Stimulated activated CD4-positive, alpha-beta T cell treated with anti-CD3 and anti-CD28 coated beads, Interleukin-1b, Interleukin-23, amount 100 ng/mL, for 4 hours (primary cell): ENCODE measurements at regions not wholly inside any gene's neighbourhood (a gene's known extent, or its start where the extent isn't known, plus 50 kb on each side); places are given as distances from the start of the nearest gene placed in this dataset.
"Not testable (repeated sequence)": the region's sequence is repeated elsewhere in the genome, so short reads cannot be mapped to it uniquely, and the experiment has no call there.

Experiments
- DNase-seq, 2 donors: peaks; one replicate each; pipeline ENCODE4 v3.0.0-alpha.2; 2020; ENCODE audit warnings: low read depth in 2 of 2

DNA sequence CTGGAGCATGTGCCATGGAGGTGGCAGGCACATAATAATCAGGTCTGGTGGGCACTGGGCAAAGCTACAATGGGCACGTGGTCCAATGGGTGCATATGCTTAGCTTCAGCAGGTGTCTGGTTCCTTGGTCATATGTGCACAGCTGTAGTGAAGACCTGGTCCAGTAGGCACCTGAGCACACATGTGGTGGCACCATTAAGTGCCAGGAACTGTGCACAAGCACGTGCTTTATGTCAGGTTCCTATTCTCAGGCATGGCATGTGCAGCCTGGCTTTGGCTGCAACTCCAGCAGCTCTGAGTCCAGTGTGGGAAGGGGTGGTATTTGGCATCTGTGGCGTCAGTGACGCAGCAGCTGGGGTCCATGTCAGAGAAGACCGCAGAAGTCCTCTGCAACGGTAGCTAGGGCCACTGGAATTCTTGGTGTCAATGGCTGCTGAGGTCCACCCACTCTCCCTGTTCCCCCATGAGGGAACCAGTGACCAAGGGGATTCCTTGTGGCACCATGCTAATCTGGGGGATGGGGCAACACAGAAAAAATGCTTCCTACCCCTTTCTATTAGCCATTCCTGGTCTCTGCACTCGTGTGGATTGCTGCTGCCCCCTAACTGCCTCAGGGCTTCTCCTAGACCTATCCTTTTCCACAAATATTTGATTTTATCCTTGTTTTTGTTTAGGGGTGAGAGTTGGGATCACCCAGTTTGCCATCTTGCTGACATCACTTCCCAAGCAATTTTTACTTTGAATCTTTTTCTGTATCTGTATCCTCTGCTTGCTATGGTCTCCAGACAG lies 262.9 kb upstream of the MAP2 start:
- no peak for DNase-seq

DNA sequence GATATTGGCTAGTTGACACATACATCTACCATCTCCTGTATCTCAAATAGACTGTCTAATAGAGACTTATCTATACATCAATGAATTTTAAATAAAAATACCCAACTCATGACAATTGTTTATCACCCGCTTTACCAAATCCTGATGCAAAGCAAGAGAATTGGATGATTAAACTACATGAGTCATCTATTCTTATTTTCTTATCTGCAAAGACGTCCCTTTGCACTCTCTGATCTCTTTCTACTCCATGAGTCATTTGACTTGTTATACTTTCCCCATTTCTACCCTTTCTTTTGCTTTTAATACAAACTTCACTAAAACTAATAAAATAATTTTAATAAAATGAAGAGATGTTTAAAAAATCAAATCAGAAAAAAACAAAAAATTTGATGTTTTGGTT lies 261.7 kb upstream of the MAP2 start:
- DNase-seq: no peak

DNA sequence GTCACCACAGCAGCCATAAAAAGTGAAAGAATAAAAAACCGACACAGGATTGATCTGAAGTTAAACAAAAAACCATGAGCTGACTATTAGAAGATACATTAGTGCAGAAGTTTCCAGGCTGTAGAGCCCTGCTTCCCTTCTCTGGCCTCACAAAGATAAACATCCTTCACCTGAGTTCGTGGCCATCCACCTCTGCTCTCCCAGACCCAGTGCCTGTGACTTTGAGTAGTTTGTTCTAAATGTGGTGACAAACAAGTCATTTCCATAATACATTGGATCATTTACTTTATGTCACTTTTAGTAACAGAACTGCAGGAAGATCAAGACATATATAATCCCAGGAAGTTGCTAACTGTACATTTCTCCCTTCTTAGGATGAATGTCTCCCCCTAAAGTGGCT lies 241.9 kb upstream of the MAP2 start:
- DNase-seq: no peak

DNA sequence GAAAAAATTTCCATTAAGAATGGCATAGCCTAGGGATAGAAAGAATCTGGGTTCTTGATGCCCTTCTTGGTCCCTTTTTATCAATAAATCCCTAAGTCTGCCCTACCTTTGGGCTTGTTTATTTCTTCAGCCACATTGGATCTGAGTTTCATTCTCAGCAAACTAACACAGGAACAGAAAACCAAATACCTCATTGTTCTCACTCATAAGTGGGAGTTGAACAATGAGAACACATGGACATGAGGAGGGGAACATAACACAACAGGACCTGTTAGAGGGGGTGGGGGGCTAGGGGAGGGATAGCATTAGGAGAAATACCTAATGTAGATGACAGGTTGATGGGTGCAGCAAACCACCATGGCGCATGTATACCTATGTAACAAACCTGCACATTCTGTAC lies 237.0 kb upstream of the MAP2 start:
- DNase-seq: not testable (repeated sequence)

DNA sequence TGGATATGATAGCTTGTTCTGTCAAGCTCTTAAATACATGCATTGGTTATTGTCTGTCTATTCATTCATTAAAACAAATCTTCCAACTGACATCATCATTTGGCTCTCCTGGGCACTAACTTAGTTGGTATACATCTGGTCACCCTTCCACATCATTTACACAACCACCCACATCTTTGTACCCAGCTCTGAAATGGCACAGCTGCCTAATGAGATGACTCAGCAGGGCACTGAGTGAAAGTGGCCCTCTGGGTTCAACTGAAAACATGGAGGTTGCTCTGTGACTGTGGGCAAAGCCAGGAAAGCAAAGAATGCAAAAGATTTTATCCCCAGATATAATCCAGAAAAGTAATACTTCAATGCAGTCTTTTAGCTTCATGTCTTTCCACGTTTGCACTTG lies 234.0 kb upstream of the MAP2 start:
- no peak for DNase-seq

DNA sequence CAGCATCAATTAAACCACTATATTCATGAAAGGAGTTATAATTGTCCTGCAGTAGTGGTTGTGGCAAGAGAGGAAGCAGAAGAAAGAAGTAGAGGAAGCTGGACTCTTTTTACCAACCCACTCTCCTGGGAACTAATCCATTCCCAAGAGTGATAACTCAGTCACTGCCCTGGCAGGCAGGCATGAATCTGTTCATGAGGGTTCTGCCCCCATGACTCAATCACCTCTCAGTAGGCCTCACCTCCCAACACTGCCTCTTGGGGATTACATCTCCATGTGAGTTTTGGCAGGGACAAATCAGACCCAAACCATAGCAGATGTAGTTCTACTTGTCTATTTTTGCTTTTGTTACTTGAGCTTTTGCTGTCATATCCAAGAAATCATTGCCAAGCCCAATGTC lies 232.7 kb upstream of the MAP2 start:
- DNase-seq: no peak

DNA sequence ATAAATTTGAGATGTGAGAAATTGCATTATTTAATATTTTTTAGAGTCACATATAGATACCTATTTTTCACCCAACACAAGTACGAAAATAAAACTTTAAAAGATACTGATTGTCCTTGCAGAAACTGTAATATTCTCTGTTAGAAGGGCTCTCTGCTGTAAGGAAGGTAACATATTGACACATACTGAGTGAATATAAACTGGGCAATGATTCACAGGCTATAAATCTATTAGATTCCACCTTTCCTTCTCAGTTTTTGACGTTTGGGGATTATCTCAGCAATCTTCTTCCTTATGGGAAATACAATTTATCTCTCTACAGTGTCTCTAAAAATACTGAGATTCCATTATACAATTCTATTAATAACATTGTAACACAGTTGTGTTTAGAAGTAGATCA lies 229.1 kb upstream of the MAP2 start:
- DNase-seq: no peak

DNA sequence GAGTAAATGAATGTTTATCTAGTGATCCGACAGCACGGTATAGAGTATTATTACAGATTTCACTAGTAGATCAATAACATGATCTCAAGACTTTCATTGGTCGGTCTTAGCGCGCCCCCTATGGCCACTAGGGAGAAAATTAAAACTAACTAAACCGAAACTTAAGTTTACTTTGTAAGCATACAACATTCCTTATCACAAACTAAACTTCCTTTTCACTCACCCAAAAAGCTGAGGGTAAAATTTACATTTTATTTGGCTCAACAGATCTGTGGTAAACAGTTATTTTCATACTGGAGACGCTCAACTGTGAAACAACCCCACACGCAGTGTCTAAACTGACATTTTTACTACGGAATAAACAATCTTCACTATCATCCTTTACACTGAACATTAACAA lies 215.6 kb upstream of the MAP2 start:
- DNase-seq: no peak

DNA sequence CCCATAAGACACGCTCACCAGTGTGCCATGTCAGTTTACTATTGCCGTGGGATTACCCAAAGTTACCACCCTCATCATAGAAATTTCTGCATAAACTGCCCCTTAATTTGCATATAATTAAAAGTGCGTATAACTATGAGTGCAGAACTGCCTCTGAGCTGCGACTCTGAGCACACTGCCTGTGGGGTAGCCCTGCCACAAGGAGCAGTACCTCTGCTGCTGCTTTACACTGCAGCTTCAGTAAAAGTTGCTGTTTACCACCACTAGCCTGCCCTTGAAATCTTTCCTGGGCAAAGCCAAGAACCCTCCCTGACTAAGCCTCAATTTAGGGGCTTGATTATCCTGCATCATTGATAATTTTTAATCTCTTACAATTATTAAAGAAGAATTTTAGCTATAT lies 213.9 kb upstream of the MAP2 start:
- DNase-seq: no peak

DNA sequence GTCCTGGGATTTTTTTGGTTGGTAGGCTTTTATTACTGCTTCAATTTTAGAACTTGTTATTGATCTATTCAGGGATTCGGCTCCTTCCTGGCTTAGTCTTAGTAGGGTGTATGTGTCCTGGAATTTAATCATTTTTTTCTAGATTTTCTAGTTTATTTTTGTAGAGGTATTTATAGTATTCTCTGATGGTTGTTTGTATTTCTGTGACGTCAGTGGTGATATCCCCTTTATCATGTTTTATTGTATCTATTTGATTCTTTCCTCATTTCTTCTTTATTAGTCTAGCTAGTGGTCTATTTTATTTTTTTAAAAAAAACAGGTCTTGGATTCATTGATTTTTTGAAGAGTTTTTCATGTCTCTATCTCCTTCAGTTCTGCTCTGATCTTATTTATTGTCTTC lies 193.3 kb upstream of the MAP2 start:
- no peak for DNase-seq

DNA sequence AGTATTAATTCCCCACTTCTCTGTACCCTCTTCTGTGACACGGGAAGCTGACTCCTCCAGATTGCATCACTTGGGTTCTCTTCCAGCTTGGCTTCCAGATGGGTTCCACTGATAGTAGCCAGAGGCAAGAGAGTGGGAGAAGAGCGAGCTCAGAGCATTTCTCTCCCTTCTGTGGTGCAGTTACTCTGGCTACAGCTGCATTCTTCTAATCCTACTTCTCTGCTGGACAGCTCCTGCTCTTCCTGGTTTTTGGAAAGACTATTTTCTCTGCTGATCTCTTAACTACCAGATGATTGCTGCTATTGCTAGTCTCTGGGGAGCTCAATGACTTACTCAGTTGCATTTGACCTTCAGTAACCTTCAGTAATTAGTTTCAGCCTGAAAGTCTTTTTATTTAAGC lies 187.5 kb upstream of the MAP2 start:
- DNase-seq: no peak

DNA sequence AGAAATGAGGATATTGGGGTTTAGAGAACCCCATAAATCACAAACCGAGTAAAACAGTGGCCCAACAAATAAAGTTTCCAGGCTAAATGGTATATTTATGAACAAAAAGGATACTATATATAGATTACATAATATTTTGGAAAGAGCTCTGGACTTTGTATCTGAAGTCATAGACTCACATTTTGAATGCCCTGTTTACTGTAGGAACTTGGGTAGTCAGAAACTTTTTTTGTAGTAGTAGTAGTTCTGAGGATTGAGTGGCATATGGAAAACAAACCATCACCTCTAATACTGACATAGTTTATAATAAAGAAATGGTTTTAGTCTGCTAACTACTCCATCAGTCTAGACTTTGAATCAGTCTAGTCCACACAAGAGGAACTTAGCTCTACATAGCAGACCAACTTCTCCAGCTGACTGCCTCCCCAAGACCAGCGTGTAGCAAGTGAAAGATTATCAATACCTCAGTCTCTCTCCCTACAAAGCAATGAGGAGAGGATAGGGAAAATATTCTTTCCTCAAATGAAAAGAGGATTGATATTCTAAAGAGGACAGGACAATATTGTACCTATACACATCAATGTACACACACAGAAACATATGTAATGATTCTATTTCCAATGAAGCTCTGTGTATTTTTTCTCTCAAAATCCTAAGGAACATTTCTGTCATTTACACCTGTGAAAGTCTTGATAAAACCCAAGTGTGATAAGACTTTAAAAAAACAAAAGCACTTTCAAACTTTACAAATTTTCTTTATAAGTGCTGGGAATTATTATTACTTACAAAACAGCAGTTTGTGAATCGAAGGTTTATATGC lies 184.9 kb upstream of the MAP2 start:
- no peak for DNase-seq

DNA sequence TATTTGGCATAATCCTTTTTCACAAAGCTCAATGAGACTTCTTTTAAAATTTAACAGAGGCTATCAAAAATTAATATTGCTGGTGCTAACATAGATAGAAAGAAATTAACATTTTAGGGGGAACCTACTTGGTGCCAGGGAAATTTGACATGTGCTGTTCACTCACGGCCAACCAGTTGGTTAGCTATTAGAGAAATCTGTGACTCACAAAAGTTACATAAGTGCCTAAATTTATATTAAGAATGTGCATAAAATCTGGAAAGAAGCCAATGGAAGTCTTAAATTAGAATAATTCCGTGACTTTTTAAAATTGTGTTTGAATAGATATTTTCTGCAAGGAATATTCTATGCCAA lies 184.3 kb upstream of the MAP2 start:
- DNase-seq: no peak

DNA sequence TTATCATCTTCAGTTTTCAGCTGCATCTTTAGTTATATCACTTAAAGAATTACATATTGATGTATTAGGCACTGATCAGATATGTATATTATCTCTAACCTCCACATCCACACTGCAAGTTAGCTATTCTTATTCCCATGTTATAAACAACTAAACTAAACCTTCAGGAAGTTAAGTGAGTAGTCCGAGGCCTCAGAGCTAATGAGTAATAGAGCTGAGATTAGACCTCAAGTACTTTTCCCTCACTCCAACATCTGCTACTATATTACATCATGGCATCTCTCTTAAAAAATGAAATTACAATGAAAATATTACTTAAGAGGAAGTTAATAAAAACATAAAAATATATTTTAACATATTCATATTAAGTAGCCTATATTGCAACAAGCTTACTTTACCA lies 183.6 kb upstream of the MAP2 start:
- DNase-seq: no peak

DNA sequence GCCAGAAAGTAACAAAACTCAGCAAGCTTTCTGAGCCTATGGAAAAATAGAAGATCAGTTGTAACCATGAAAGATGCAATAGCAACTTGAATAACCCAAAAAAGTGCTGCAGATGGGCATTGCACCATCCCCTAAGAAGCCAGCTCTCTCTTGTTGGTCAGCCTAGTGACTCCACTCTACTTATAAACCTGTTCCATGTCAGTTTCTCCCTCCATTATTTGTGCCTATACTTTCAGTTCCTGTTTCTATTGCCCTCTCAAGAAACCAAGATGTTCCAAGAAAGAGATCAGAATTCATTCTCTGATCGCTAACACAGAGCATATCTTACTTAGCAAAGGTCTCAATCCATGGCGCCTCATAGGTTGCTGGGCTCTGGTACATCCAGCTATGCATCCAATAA lies 170.3 kb upstream of the MAP2 start:
- DNase-seq: no peak

DNA sequence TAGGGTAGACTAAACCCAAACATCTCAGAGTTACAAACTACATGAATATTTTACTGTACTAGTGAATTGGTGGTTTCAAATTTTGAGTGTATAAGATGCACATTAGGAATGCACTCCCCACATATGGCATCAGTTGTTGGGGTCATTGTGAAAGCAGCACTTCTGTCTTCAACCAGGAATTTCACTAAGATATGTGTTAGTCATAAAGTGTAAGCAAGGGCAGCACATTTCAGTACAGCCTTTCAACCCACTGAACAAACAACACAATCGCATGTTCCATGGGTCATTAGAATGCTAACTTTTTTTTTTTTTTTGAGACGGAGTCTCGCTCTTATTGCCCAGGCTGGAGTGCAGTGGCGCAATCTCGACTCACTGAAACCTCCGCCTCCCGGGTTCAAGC lies 164.1 kb upstream of the MAP2 start:
- no peak for DNase-seq

DNA sequence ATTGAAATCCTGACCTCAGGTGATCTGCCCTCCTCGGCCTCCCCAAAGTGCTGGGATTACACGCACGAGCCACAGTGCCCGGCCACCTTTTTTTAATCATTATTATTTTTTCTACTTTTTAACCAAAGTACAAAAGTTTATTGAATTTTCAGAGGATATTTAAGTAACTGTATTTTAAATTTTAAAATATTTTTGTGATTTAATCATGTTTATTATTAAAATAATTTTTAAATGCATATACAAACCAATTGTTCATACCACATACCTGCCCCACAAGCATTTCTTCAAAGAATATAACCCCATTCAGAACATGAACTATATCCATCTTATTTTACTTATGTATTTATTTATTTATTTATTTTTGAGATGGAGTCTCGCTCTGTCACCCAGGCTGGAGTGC lies 163.6 kb upstream of the MAP2 start:
- DNase-seq: no peak

DNA sequence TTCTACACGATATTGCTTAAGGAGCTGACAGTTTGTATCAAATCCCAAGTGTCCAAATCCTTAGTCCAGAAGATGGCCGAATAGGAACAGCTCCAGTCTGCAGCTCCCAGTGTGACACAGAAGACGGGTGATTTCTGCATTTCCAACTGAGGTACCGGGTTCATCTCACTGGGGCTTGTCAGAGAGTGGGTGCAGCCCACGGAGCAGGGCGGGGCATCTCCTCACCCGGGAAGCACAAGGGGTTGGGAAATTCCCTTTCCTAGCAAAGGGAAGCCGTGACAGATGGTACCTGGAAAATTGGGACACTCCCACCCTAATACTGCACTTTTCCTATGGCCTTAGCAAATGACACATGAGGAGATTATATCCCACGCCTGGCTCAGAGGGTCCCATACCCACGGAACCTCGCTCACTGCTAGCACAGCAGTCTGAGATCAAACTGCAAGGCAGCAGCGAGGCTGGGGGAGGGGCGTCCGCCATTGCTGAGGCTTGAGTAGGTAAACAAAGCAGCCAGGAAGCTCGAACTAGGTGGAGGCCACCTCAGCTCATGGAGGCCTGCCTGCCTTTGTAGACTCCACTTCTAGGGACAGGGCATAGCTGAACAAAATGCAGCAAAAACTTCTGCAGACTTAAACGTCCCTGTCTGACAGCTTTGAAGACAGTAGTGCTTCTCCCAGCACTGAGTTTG lies 162.3 kb upstream of the MAP2 start:
- DNase-seq: not testable (repeated sequence)

DNA sequence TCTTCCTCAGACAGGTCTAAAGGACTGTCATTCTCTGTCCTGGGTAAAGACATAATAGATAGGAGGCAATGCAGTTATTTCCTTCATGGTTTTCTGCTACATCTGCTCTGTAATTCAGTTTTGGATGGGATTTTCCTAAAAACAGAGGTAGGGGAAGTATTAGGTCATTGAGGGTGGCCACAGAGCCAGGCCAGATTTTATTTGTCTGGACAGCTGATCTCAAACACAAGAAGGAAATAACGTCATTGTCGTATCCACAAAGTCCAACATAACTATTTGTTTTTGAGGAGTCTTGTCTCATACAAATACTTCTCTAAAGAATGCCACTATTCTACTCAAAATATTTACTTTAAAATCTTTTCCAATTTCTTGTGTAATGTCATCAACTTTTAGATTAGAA lies 154.8 kb upstream of the MAP2 start:
- DNase-seq: no peak

DNA sequence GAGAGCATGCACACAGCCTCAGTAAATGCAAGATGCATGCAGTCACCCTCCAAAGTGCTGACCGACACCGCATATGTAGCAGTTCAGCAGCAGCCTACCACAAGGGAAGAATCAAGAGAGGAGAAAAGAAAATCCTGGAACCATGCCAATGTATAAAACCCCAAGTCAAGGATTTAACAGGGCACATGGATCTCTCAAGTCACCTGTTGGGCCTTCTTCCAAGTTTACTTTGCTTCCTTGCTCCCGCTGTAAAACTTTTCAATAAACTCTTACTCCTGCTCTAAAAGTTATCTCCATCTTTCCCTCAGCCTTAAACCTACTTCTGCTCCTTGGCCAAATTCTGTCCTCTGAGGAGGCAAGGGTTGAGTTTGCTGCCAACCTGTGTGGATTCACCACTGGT lies 147.8 kb upstream of the MAP2 start:
- no peak for DNase-seq

DNA sequence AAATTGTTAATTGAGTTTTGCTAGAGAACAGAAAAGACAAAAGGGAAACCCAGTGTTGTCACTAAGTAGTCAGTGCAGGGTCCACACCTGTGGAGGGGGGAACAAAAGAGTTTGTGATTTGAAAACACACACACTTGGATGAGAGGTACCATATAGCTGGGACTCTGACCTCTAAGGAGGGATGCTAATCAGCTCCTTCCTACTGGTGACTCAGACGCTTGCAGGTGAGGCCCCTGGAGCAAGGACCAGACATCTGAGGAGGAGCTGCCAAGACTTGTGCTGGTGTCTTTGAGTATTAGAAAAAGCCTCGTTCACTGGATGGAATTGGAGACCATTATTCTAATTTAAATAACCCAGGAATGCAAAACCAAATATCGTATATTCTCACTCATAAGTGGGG lies 146.4 kb upstream of the MAP2 start:
- DNase-seq: no peak

DNA sequence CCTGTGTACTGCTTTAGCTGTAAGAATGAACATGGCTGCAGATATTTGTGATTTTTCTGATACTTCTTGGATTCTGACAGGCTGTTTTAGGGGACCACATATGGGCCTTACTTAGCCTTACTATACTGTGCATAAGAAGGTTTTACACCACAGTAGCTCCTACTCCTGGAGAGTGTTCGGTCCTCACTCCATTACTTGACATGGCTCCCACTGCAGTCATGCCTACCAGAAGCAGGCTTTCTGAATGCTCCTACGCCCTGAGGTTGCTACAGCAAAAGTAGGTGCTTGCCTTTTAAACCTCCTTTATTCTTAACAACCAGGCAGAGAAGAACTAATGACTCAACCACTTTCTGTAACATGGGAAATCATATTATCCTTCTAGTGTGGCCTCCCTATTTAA lies 125.2 kb upstream of the MAP2 start:
- no peak for DNase-seq

DNA sequence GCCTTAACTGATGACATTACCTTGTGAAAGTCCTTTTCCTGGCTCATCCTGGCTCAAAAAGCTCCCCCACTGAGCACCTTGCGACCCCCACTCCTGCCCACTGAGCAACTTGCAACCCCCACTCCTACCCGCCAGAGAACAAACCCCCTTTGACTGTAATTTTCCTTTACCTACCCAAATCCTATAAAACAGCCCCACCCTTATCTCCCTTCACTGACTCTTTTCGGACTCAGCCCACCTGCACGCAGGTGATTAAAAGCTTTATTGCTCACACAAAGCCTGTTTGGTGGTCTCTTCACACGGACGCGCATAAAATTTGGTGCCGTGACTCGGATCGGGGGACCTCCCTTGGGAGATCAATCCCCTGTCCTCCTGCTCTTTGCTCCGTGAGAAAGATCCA lies 124.4 kb upstream of the MAP2 start:
- DNase-seq: not testable (repeated sequence)
